Ammon's horn (tissue), 1 donor: ENCODE measurements at regions not wholly inside any gene's neighbourhood (a gene's known extent, or its start where the extent isn't known, plus 50 kb on each side); places are given as distances from the start of the nearest gene placed in this dataset.
"Not testable (repeated sequence)": the region's sequence is repeated elsewhere in the genome, so short reads cannot be mapped to it uniquely, and the experiment has no call there.

Source experiments
- DNase-seq: peaks from one replicate; pipeline ENCODE4 v3.0.0-alpha.2; 2016; ENCODE audit warnings: low spot score

GRCh38 chr3:180743813-180744590 lies 64.7 kb upstream of the CCDC39 start:
- DNase-seq = peak; percentile 4

DNA sequence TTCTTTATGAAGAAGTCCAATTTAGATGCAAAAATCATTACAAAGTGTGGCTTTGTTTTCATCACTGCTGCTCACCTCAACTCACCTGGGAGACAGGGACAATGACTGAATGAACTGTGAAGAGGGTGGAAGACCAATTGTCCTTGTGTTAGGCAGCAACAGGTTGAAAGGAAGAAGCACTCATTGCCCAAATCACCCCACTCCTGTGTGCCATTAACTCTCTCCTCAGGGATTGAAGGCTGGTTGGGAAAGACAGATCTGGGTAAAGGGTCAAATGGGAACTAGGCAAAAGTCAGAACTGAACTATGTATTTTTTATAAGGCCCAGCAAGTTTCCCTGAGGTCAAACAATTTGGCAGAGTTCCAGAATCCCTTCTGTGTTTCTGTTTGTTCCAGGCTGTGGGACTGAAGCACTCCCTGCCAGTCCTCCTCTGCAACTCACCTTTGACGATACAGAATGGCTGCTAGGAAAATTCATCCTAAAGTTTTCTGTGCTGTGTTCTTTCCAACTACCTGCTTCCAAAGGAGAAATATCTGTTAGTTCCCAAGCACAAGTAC lies 68.6 kb upstream of the CCDC39 start:
- no peak for DNase-seq

DNA sequence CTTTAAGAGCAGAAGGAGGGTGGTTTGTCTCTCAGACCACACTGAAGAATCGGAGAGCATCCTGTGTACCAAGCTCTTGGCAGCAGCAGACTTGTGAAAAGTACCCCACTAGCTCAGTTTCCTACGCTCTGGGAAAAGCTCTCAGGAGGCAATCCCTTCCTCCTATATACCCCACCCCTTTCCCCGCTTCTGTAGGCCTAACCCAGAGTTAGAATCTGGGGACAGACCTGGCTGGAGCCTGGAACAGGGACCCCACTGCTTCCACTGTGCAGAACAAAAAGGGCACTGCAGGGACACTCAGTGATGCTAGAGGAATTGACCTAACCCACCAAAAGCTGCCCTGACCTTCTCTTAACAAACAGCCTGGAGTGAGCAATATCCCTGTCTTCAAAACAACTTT lies 70.0 kb upstream of the CCDC39 start:
- DNase-seq = no peak

GRCh38 chr3:180749796-180750195 lies 70.5 kb upstream of the CCDC39 start:
- no peak for DNase-seq

- DNase-seq = no peak
Observed at GRCh38 chr3:180755556-180755955, 76.3 kb upstream of the CCDC39 start.

DNA sequence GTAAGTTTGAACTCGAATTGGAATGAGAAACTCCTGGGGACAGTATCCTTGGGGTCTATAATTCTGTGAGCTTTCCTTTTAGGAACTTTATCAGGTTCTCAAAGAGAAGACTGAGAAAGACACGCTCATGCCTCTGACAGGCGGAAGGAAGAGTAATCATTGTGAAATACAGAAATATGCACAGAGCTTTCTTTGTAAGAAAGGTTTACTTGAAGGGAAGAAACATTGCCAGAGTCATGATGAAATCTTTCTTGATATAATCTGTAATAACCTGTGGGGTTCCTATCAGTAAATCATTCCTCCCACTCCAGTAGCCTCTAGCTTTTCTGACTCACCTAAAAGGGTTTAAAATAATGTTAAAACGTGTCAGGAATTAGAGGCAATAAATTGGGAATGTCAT lies 83.6 kb upstream of the CCDC39 start:
- no peak for DNase-seq

- DNase-seq = no peak
Observed at GRCh38 chr3:180764481-180764880, 85.2 kb upstream of the CCDC39 start.

- no peak for DNase-seq
Observed at GRCh38 chr3:180770639-180771038, 91.3 kb upstream of the CCDC39 start.

DNA sequence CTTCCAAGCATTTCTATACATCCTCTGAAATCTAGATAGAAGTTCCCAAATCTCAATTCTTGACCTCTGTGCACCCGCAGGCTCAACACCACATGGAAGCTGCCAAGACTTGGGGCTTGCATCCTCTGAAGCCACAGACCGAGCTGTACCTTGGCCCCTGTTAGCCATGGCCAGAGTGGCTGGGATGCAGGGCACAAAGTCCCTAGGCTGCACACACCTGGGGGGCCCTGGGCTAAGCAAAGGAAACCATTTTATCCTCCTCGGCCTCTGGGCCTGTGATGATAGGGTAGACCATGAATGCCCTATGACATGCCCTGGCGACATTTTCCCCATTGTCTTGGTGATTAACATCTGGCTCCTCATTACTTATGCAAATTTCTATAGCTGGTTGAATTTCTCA lies 97.1 kb upstream of the CCDC39 start:
- no peak for DNase-seq

DNA sequence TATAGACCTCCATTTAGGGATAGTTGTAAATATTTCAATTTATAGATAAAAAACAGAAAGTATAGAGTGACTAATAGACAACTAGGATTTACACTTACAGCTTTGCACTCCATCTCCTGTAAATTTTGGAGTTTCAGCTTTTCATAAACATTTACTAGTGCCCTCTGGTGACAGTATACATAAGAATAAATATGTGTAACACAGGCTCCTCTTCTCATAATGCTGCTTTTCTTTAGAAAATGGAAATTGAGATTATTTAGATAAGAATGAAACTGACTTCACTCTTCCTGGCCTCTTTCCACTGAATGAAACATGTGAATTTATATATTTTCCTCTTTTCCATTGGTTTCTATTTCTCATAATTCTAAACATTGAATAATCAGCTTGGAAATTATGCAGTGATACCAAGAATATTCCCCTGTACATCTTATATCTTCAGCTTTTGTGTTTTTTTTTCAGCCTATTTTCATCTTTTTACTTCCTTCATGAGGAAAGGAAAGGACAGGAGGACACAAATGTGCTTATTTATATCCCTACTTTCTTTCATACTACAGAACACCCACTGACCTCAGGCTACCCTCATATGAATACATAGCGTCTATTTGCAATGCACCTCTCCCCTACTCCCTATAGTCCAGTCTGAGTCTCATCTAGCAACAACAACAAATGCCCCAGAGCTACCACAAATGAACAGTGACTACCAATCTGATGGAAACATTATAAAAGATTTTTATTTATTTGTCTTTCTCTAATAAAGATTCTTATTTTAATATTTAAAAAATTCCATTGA lies 103.1 kb upstream of the CCDC39 start:
- DNase-seq = no peak

DNA sequence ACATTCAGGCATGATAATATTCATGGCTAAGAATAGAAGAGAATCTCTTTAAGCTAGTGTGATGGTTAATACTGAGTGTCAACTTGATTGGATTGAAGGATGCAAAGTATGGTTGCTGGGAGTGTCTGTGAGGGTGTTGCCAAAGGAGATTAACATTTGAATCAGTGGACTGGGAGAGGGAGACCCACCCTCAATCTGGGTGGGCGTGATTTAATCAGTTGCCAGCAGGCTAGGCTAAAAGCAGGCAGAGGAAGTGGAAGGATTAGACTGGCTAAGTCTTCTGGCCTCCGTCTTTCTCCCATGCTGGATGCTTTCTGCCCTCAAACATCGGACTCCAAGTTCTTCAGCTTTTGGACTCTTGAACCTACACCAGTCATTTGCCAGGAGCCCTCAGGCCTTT lies 106.9 kb upstream of the CCDC39 start:
- not testable (repeated sequence) for DNase-seq

DNA sequence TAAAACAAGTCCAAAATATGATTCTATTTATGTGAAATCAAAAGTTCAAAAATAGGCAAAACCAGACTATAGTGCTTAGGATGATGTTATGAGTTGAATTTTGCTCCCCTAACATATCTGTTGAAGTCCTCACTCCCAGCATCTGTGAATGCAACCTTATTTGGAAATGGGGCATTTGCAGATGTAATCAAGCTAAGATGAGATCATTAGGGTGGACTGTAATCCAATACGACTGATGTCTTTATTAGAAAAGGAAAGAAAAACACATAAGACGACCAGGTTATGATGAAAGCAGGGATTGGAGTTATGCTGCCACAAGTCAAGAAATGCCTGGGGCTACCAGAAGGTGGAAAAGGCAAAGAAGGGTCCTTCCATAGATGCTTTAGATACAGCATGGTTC lies 110.5 kb upstream of the CCDC39 start:
- DNase-seq = no peak

GRCh38 chr3:180798197-180798596 lies 114.3 kb upstream of the FXR1 start:
- DNase-seq = no peak

GRCh38 chr3:180802837-180803236 lies 109.6 kb upstream of the FXR1 start:
- DNase-seq = peak; percentile 40

- peak; percentile 79 for DNase-seq
Observed at GRCh38 chr3:180804916-180805315, 107.6 kb upstream of the FXR1 start.

DNA sequence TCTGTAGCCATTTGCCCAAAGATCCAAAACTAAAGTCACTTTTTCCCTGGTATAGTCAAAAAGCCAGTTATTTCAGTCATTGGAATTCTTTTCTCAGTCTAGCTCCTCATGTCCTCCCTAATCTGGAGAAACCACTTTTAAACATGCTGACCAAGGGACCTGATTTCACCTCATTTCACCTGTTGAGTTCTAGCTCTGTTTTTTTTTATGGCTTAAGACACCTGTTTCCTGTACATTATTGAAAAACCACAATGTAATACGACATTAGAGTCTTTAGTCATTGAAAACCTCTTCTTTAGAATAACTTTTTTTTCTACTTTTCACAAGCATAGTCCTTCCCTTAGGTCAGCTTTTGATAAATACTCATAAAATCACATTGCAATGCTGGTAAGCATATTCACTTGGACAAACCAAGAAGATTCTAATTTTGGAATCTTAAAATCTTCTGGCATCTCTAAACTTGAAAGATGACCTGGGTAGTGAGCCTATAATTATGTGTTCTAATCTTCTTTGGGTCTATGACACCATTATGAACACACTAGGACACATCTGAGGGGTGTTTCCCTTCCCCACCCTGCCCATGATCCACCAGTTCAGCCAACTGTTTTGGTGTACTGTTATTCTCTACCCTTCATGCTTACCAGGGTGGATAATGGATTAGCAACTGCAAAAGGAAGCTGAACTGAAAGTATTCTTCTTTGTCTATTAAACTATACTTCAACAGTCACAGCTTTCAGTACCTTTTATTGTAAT lies 103.5 kb upstream of the FXR1 start:
- no peak for DNase-seq

- no peak for DNase-seq
Observed at GRCh38 chr3:180820400-180820799, 92.1 kb upstream of the FXR1 start.

GRCh38 chr3:180825964-180826363 lies 86.5 kb upstream of the FXR1 start:
- no peak for DNase-seq

- peak; percentile 27 for DNase-seq
Observed at GRCh38 chr3:180827171-180827570, 85.3 kb upstream of the FXR1 start.

DNA sequence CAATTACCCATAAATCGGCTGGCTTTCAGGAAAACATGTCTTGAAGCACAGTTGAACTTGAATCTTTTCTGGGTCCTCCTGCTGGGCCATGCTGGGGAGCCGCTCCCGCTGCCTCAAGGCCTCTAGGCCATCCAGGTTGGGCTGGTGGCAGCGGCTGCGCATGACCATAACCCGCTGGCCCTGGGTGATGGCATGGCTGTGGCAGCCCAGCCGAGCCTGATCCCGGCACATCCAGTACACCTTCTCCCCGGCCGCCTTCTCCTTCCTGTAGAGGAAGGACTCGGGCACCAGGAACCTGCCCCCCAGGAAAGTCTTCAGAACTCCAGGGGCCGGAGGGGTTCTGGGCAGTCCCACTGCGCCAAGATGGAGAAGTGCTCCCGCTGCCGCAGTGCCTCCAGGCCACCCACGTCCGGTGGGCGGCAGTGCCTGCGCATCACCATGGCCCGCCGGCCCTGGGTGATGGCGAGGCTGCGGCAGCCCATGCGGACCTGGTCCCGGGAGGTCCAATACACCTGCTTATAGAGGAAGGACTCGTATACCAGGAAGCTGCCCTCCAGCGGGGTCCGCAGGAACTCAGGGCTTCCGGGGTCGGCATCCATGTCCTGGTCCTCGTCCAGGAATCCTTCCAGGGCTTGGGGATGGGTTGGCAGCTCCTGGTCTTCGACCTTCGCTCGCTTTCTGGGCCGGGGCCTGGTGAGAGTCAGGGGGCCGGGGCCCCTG lies 84.3 kb upstream of the FXR1 start:
- no peak for DNase-seq

- DNase-seq = no peak
Observed at GRCh38 chr3:180828723-180829408, 83.6 kb upstream of the FXR1 start.
